GM10248 (cell line): ENCODE measurements at regions not wholly inside any gene's neighbourhood (a gene's known extent, or its start where the extent isn't known, plus 50 kb on each side); places are given as distances from the start of the nearest gene placed in this dataset.

Experiments used
- CTCF ChIA-PET: fragments of 300-600 bp; sonication (Branson Sonifier 250); formaldehyde crosslinking; extraction: SDS; loops from one replicate; lab custom pipeline; 2021; ENCODE audit warnings: antibody characterized with exemption; lab: Yijun Ruan, JAX
- POLR2A ChIA-PET: fragments of 350-650 bp; sonication (Branson Sonifier 250); formaldehyde crosslinking; extraction: SDS; loops from one replicate; lab custom pipeline; 2020; ENCODE audit warnings: antibody characterized with exemption; lab: Yijun Ruan, JAX
- DNase-seq: peaks from one replicate; pipeline ENCODE4 v3.0.0; 2012; ENCODE audit errors: extremely low spot score
- TF ChIP-seq, protein P1 (sequence below): IDR thresholded peaks from 2 replicates; pipeline ENCODE4 v1.5.1; 2012; ENCODE audit warnings: mild to moderate bottlenecking, low read depth; ENCODE audit errors: extremely low read depth, missing control alignments, control extremely low read depth

DNA sequence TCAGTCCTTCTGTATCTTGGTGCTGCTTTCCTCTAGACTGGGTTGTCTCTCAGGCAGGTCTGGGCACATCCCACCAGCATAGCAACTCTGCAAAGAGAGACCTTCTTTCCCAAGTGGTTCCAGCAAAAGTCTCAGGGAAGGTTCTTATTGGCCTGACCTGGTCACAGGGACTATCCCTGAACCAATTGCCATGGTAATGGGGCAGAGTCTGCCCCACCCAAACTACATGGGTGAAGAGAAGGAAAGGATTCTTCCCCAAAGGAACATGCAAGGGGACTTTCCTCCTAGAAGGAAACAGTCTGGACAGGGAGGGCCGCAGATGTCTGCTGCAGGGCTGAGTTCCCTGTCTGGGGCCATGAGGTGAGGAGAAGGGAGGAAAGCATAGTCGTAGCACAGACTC is 122.2 kb upstream of the NCOR2 start:
- TF ChIP-seq, protein P1, sequence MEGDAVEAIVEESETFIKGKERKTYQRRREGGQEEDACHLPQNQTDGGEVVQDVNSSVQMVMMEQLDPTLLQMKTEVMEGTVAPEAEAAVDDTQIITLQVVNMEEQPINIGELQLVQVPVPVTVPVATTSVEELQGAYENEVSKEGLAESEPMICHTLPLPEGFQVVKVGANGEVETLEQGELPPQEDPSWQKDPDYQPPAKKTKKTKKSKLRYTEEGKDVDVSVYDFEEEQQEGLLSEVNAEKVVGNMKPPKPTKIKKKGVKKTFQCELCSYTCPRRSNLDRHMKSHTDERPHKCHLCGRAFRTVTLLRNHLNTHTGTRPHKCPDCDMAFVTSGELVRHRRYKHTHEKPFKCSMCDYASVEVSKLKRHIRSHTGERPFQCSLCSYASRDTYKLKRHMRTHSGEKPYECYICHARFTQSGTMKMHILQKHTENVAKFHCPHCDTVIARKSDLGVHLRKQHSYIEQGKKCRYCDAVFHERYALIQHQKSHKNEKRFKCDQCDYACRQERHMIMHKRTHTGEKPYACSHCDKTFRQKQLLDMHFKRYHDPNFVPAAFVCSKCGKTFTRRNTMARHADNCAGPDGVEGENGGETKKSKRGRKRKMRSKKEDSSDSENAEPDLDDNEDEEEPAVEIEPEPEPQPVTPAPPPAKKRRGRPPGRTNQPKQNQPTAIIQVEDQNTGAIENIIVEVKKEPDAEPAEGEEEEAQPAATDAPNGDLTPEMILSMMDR = no peak
- no peak for DNase-seq
- CTCF ChIA-PET = no interaction called here
- POLR2A ChIA-PET = no interaction called here

DNA sequence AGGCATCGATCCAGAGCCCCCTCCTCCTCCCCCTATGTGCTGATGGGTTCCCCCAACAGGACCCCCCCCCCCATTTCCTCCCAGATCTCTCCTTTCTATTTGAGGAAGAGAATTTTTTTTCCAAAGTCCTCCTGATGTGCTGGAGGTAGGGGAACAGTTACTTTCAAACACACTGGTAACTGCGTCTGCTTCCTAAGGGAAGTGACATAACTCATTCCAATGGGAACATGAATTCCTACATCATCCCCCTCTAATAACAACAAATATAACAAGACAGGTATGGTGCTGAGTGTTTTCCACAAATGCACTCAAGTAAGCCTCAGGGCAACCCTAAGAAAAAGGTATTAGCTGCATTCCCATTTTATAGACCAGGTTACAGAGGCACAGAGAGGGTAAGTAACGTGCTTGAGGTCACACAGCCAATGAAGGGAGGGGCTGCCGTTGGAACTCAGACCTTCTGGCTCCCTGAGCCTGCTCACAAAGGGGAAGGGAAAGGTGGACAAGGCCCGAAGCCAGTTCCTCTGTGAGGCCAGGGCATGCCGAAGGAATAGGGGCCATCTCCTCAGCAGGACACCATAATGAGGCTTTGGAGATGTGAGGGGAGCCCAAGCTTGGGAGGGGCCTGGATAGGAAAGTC is 121.1 kb upstream of the NCOR2 start:
- ChIA-PET CTCF (no interaction called here), POLR2A (no interaction called here)
- TF ChIP-seq, protein P1 = no peak
- no peak for DNase-seq

DNA sequence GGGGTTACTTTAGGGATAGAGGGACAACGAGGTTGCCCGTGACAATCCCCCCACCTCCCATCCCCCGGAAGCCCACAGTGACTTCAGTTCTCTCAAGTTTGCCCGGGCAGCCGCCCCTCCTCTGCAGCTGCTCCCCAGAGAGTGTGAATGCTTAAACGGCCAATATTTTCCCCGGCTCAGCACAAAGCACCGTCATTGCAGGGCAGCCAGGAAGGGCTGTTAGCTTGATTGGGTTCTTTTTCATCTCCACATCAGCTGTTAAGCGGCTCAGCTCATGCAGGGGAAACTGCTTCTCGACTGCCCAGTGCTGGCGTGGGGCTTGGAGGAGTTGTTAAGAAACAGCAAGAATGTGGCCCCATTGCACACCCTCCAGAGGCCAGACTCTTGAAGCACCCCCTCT is 120.5 kb upstream of the NCOR2 start:
- DNase-seq = no peak
- POLR2A ChIA-PET = no interaction called here
- CTCF ChIA-PET = no interaction called here
- TF ChIP-seq, protein P1 = no peak

DNA sequence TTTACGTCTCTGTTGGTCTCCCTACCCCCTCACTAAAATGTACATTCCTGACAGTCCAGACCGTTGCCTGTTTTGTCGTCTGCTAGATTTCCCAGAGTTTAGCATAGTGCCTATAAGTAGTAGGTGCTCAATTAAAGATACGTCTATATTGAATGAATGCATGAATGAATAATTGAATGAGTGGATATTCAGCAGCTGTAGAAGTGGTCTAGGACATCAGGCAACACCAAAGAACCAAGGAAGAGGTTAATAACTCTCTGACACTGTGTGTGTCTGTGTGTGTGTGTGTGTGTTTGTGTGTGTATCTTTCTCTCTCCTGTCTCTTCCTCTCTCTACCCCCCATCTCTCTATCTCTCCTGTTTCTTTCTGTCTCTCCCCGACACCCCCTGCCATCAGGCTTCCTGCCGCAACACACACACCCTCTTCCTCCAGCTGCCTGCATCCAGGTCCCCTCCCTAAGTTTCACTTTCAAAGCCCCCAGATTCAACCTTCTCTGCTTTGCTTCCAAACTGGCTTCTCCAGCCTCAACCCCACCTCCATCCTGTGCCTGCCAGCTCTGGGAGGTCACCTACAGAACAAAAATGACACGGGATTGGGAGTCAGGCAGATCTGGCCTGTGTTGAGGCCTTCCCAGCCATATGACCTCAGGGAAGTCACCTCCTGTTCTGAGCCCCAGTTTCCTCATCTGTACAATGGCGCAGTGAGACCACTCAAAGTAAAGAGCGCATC is 119.9 kb upstream of the NCOR2 start:
- TF ChIP-seq, protein P1 = no peak
- CTCF ChIA-PET = no interaction called here
- POLR2A ChIA-PET = no interaction called here
- no peak for DNase-seq

DNA sequence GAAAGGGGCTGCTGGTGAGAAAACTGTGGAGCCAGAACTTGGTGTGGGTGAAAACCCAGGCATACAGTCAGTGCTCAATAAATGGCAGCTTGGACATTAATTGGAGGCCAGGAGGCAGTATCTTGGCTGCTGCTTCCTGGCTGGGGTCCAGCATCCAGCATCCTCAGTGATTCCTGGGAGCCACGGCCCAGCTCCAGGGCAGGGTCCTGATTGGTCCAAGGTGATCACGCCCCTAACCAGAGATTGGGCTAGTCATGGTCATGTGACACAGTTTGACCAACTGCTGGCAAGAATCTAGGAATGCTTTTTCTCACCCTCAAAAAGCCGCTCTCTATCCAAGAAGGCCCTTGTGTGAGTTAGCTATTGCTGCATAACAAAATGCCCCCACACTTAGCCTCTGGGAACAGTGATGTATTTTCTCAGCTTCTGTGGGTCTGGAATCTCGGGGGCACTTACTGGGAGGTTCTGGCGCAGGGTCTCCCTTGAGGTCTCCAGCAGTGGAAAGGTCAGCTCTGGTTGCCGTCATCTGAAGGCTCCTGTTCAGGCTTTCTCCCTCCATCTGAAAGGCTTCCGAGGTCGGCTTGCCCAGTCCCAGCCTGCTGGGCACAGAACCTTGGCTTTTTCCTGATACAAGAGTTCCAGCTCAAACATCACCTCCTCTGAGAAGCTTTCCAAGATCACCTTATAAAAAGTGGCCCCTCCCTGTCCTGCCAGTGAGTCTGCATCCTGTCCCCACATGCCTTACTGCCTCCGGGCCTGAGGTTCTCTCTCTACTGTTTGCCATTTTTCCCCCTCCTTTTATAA is 119.2 kb upstream of the NCOR2 start:
- CTCF ChIA-PET = interaction anchor here (1.7 kb wide), 1 partner anchor 50 kb away, joined by 3 read pairs; no protein-coding TSS in a partner anchor
- TF ChIP-seq, protein P1 = no peak
- POLR2A ChIA-PET = no interaction called here
- DNase-seq = no peak

DNA sequence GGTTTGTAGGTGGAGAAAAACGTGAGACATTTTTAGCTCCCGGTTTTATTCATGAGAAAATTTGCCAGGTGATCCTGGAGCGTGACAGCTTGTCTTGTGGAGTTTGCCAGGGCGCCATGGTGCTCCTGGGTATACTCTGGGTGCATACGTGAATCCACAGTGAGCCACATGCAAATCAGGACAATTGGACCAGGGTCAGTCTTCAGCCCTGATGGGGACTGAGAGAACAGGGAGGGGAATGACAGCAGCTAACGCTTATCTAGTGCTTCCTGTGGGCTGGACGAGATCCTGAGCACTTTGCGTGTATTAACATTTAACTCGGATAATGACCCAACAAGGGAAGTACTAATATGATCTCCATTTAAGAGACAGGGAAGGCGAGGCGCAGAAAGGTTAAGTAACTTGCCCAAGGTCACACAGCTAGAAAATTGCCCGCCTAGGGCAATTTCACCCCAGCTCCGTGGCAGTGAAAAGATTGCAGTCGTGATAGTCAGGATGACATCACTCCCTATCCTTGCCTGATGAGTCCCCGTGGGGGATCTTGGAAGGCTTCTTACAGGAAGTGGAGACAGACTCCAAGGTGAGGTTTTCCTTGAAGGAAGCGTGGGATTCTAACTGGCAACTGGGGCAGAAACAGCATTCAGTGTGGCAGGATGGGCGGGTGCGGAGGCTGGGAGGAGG is 118.4 kb upstream of the NCOR2 start:
- ChIA-PET POLR2A (no interaction called here), CTCF (interaction anchor here (1.0 to 1.7 kb wide), 2 partner anchors 48 to 49 kb away, joined by 3 read pairs; no protein-coding TSS in a partner anchor)
- no peak for DNase-seq
- TF ChIP-seq, protein P1 = no peak
